Activated T-cell treated with anti-CD3 and anti-CD28 coated beads, Interleukin-2, amount 50 U/mL, for 4 hours (primary cell): ENCODE measurements at regions not wholly inside any gene's neighbourhood (a gene's known extent, or its start where the extent isn't known, plus 50 kb on each side); places are given as distances from the start of the nearest gene placed in this dataset.

Experiments used
- ATAC-seq, 2 donors: fragments of 200-7000 bp; cut with Tn5 transposase; one replicate each; pipeline ENCODE4 v1.10.0; 2021
- DNase-seq: peaks from one replicate; pipeline ENCODE4 v3.0.0-alpha.2; 2020
- H3K27me3 Mint-ChIP-seq: one replicate; pipeline ENCODE4 v1.8.0; 2021; ENCODE audit warnings: low read depth, mixed read lengths
- H3K36me3 Mint-ChIP-seq: one replicate; pipeline ENCODE4 v1.8.0; 2022; ENCODE audit warnings: mixed read lengths; ENCODE audit not compliant: insufficient read depth
- H3K4me1 Mint-ChIP-seq: one replicate; pipeline ENCODE4 v1.8.0; 2021; ENCODE audit warnings: low read depth, mixed read lengths
- H3K4me3 Mint-ChIP-seq: one replicate; pipeline ENCODE4 v1.8.0; 2021; ENCODE audit warnings: mild to moderate bottlenecking, moderate library complexity, mixed read lengths
- H3K9me3 Mint-ChIP-seq: one replicate; pipeline ENCODE4 v1.8.0; 2021; ENCODE audit warnings: mixed read lengths

- DNase-seq = no peak
- H3K4me3 Mint-ChIP-seq = no peak overlapping the region
- peaks cover 10% of the 10 kb centered on the region for H3K9me3 Mint-ChIP-seq
- ATAC-seq = no peak
- H3K27me3 Mint-ChIP-seq = no peaks in the 10 kb centered on the region
- no peaks in the 10 kb centered on the region for H3K36me3 Mint-ChIP-seq
- no peaks in the 10 kb centered on the region for H3K4me1 Mint-ChIP-seq
Observed at GRCh38 chr5:25851301-25851700, 1187.1 kb downstream of the CDH9 start.

GRCh38 chr5:25850581-25850980 is 1187.8 kb downstream of the CDH9 start:
- ATAC-seq (no peak), DNase-seq (no peak)
- H3K9me3 Mint-ChIP-seq = peaks cover 7% of the 10 kb centered on the region
- H3K36me3 Mint-ChIP-seq = no peaks in the 10 kb centered on the region
- H3K4me1 Mint-ChIP-seq = no peaks in the 10 kb centered on the region
- H3K4me3 Mint-ChIP-seq = no peak overlapping the region
- no peaks in the 10 kb centered on the region for H3K27me3 Mint-ChIP-seq

GRCh38 chr5:25849270-25849669 is 1189.1 kb downstream of the CDH9 start:
- H3K36me3 Mint-ChIP-seq = no peaks in the 10 kb centered on the region
- no peaks in the 10 kb centered on the region for H3K4me1 Mint-ChIP-seq
- no peak for DNase-seq
- peaks cover 7% of the 10 kb centered on the region for H3K9me3 Mint-ChIP-seq
- H3K4me3 Mint-ChIP-seq = no peak overlapping the region
- ATAC-seq = no peak
- no peaks in the 10 kb centered on the region for H3K27me3 Mint-ChIP-seq

GRCh38 chr5:25823330-25823873 is 1178.6 kb upstream of the CDH10 start:
- no peaks in the 10 kb centered on the region for H3K36me3 Mint-ChIP-seq
- H3K27me3 Mint-ChIP-seq = no peaks in the 10 kb centered on the region
- ATAC-seq (no peak), DNase-seq (no peak)
- H3K4me1 Mint-ChIP-seq = no peaks in the 10 kb centered on the region
- H3K9me3 Mint-ChIP-seq = peaks cover 5% of the 10 kb centered on the region
- no peak overlapping the region for H3K4me3 Mint-ChIP-seq
